ENCODE measurements at regions not wholly inside any gene's neighbourhood (a gene's known extent, or its start where the extent isn't known, plus 50 kb on each side); places are given as distances from the start of the nearest gene placed in this dataset.

- ATAC-seq (no peak), DNase-seq (ENCODE audit: low spot score) (no peak)
- intact Hi-C loops (cut with DNase I), result no loop called here
Measured at GRCh38 chr2:211114826-211115455, 558.5 kb downstream of the CPS1 start.

GRCh38 chr2:211117026-211117425 is 560.6 kb downstream of the CPS1 start:
- intact Hi-C loops (cut with DNase I), result no loop called here
- ATAC-seq (no peak), DNase-seq (ENCODE audit: low spot score) (no peak)

GRCh38 chr2:211126256-211126655 is 569.9 kb downstream of the CPS1 start:
- DNase-seq (ENCODE audit: low spot score), result no peak
- no peak for ATAC-seq
- intact Hi-C loops (cut with DNase I), result no loop called here

- ATAC-seq, result no peak
- intact Hi-C loops (cut with DNase I), result no loop called here
- no peak for DNase-seq (ENCODE audit: low spot score)
Measured at GRCh38 chr2:211127501-211127900, 571.1 kb downstream of the CPS1 start.

GRCh38 chr2:211128287-211128686 is 571.9 kb downstream of the CPS1 start:
- intact Hi-C loops (cut with DNase I), result no loop called here
- ATAC-seq (no peak), DNase-seq (ENCODE audit: low spot score) (no peak)

GRCh38 chr2:211129798-211130197 is 573.4 kb downstream of the CPS1 start:
- no peak for DNase-seq (ENCODE audit: low spot score)
- no peak for ATAC-seq
- intact Hi-C loops (cut with DNase I), result no loop called here

GRCh38 chr2:211132046-211132445 is 575.6 kb downstream of the CPS1 start:
- no peak for DNase-seq (ENCODE audit: low spot score)
- no peak for ATAC-seq
- intact Hi-C loops (cut with DNase I), result no loop called here

GRCh38 chr2:211132573-211132972 is 576.2 kb downstream of the CPS1 start:
- ATAC-seq (no peak), DNase-seq (ENCODE audit: low spot score) (no peak)
- intact Hi-C loops (cut with DNase I), result no loop called here

GRCh38 chr2:211133766-211134165 is 577.4 kb downstream of the CPS1 start:
- DNase-seq (ENCODE audit: low spot score), result no peak
- ATAC-seq, result no peak
- intact Hi-C loops (cut with DNase I), result no loop called here

- intact Hi-C loops (cut with DNase I), result no loop called here
- ATAC-seq (no peak), DNase-seq (ENCODE audit: low spot score) (no peak)
Measured at GRCh38 chr2:211138551-211138950, 582.2 kb downstream of the CPS1 start.

- ATAC-seq (no peak), DNase-seq (ENCODE audit: low spot score) (no peak)
- intact Hi-C loops (cut with DNase I), result no loop called here
Measured at GRCh38 chr2:211141646-211142045, 585.2 kb downstream of the CPS1 start.

GRCh38 chr2:211144078-211144477 is 587.7 kb downstream of the CPS1 start:
- no peak for DNase-seq (ENCODE audit: low spot score)
- no peak for ATAC-seq
- intact Hi-C loops (cut with DNase I), result no loop called here

- DNase-seq (ENCODE audit: low spot score) (no peak), ATAC-seq (no peak)
- intact Hi-C loops (cut with DNase I), result no loop called here
Measured at GRCh38 chr2:211144974-211145665, 588.7 kb downstream of the CPS1 start.

GRCh38 chr2:211149731-211150130 is 593.3 kb downstream of the CPS1 start:
- DNase-seq (ENCODE audit: low spot score), result no peak
- intact Hi-C loops (cut with DNase I), result no loop called here

GRCh38 chr2:211157211-211157610 is 600.8 kb downstream of the CPS1 start:
- DNase-seq (ENCODE audit: low spot score) (no peak), ATAC-seq (no peak)
- intact Hi-C loops (cut with DNase I), result no loop called here

More at GRCh38 chr2:211149731-211150130, 593.3 kb downstream of the CPS1 start:
- no peak for ATAC-seq

GRCh38 chr2:211157856-211158463 is 601.6 kb downstream of the CPS1 start:
- ATAC-seq, result peak; percentile 78
- intact Hi-C loops (cut with DNase I), result no loop called here
- DNase-seq (ENCODE audit: low spot score), result peak; percentile 88

- ATAC-seq (no peak), DNase-seq (ENCODE audit: low spot score) (no peak)
- intact Hi-C loops (cut with DNase I), result no loop called here
Measured at GRCh38 chr2:211159972-211160371, 603.6 kb downstream of the CPS1 start.

- DNase-seq (ENCODE audit: low spot score), result no peak
- intact Hi-C loops (cut with DNase I), result no loop called here
- no peak for ATAC-seq
Measured at GRCh38 chr2:211161236-211161635, 604.8 kb downstream of the CPS1 start.

GRCh38 chr2:211162911-211163310 is 606.5 kb downstream of the CPS1 start:
- ATAC-seq (no peak), DNase-seq (ENCODE audit: low spot score) (no peak)
- intact Hi-C loops (cut with DNase I), result no loop called here

- DNase-seq (ENCODE audit: low spot score) (no peak), ATAC-seq (no peak)
- intact Hi-C loops (cut with DNase I), result no loop called here
Measured at GRCh38 chr2:211170843-211171242, 614.4 kb downstream of the CPS1 start.

GRCh38 chr2:211174021-211174420 is 617.6 kb downstream of the CPS1 start:
- DNase-seq (ENCODE audit: low spot score) (no peak), ATAC-seq (no peak)
- intact Hi-C loops (cut with DNase I), result no loop called here
